H1 (cell line): ENCODE measurements at regions not wholly inside any gene's neighbourhood (a gene's known extent, or its start where the extent isn't known, plus 50 kb on each side); places are given as distances from the start of the nearest gene placed in this dataset.

Experiments
- CHD7 ChIP-seq: fragments of 300-600 bp; sonication (generic); IDR thresholded peaks from 2 replicates; pipeline ENCODE4 v1.7.1; 2012; ENCODE audit warnings: low read length, moderate library complexity, mild to moderate bottlenecking, inconsistent platforms; ENCODE audit not compliant: insufficient replicate concordance
- GTF2F1 ChIP-seq: IDR thresholded peaks from 2 replicates; pipeline ENCODE4 v1.6.1; 2012; ENCODE audit warnings: low read depth, low read length, improper control_type of control experiment, borderline replicate concordance
- MAX ChIP-seq: IDR thresholded peaks from 2 replicates; pipeline ENCODE4 v1.6.1; 2012; ENCODE audit warnings: inconsistent platforms
- RFX5 ChIP-seq: IDR thresholded peaks from 2 replicates; pipeline ENCODE4 v1.6.1; 2011; ENCODE audit warnings: low read depth, low read length, improper control_type of control experiment, borderline replicate concordance
- RNF2 ChIP-seq: fragments of 200-900, 300-1000 bp; sonication (generic); IDR thresholded peaks from 2 replicates; pipeline ENCODE4 v1.7.1; 2016; ENCODE audit warnings: borderline replicate concordance, low read depth, mild to moderate bottlenecking, antibody characterized with exemption, low read length; ENCODE audit not compliant: poor library complexity, severe bottlenecking; ENCODE audit errors: missing control alignments
- SIN3A ChIP-seq, 2 experiments: IDR thresholded peaks in 1 of 2; conservative IDR thresholded peaks in 1 of 2; 2 replicates each; pipeline ENCODE4 v1.6.1; 2011 to 2012; ENCODE audit warnings: low read length in 2 of 2, improper control_type of control experiment in 1 of 2, low read depth in 1 of 2, mild to moderate bottlenecking in 1 of 2
- SIX5 ChIP-seq: IDR thresholded peaks from 2 replicates; pipeline ENCODE4 v1.6.1; 2011; ENCODE audit warnings: mild to moderate bottlenecking, low read depth, low read length
- SP1 ChIP-seq: IDR thresholded peaks from 2 replicates; pipeline ENCODE4 v1.6.1; 2011; ENCODE audit warnings: low read depth, low read length
- TAF1 ChIP-seq: IDR thresholded peaks from 2 replicates; pipeline ENCODE4 v1.6.1; 2011; ENCODE audit warnings: mild to moderate bottlenecking, low read depth, low read length

- TF ChIP-seq CHD7 (no peak), SIX5 (no peak), RFX5 (no peak), SP1 (no peak), MAX (no peak), RNF2 (no peak), SIN3A (conservative IDR thresholded peaks at IDR 0.05 in 1 of 2, IDR thresholded peaks at IDR 0.05 in 1 of 2; ENCODE audit: low read depth in 1 of 2, low read length in 2 of 2) (no peak), GTF2F1 (no peak), TAF1 (no peak)
Observed at GRCh38 chr9:82599336-82599949, 463.5 kb downstream of the RASEF start (continued).
